ENCODE measurements at regions not wholly inside any gene's neighbourhood (a gene's known extent, or its start where the extent isn't known, plus 50 kb on each side); places are given as distances from the start of the nearest gene placed in this dataset.

DNA sequence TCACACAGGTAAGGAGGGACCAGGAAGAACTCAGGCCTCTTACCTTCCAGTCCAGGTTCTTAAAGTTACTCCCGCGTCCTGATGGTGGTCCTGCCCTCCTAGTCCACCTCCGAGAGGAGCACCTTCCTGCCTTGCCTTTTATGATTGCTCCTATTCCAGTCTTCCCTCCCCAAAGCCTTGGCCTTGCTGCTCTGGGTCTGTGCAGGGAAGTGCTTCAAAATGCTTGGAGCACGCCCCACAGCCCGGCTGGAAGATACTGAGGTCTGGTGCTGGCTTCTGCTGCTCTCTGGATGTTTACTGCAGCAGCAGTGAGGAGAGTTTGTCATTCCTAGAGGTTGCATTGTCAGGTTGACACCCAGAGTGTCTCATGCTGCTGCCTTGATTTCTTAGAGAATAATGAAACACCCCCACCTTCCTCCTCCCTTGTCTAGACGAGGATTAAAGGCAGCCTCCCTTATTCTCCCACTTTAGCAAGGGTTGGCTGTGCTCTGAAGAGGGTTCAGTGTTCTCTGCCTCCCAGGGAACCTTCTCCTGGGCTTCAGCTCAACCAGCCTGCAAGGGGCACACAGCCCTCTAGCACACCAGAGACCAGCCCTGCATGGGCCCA is 142.2 kb upstream of the CACNA1E start:
- DNase-seq, result no peak

DNA sequence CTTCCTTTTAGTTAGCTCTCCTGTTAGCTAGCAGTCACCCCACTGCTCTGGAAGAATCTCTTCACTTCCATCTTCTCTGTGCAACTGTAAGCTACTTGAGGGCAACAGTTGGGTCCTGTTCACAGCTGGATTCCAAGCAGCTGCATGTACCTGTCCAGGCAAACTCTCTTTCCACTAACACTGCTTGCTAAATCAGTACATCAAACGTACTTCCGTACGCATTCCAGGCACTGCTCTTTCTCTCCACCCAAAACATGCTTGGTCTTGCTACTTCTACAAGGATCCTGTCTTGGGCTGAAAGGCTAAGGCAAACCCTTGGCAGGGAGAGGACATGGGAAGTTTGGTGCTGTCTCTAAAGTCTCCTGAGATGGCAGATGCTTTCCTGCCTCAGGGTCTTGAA is 139.2 kb upstream of the CACNA1E start:
- DNase-seq, result no peak

DNA sequence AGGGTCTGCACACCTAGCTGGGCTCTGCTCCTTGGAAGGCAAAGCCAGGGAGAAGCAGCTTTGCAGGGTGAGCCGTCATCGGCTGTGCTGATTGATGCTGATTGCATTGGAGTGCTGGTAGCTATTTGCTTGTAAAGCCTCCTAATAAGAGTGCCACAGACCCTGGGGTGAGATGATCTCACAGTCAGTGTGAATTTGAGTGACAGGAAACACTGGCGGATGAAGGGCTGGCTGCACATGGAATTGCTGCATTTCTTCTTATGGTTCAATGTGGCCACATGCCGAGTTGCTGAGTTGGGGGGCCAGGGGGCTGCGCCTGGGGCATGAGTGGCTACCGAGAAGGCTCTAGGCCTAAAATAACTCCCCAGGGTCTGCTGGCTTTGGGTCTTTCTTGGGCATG is 138.2 kb upstream of the CACNA1E start:
- peak; percentile 33 for DNase-seq

DNA sequence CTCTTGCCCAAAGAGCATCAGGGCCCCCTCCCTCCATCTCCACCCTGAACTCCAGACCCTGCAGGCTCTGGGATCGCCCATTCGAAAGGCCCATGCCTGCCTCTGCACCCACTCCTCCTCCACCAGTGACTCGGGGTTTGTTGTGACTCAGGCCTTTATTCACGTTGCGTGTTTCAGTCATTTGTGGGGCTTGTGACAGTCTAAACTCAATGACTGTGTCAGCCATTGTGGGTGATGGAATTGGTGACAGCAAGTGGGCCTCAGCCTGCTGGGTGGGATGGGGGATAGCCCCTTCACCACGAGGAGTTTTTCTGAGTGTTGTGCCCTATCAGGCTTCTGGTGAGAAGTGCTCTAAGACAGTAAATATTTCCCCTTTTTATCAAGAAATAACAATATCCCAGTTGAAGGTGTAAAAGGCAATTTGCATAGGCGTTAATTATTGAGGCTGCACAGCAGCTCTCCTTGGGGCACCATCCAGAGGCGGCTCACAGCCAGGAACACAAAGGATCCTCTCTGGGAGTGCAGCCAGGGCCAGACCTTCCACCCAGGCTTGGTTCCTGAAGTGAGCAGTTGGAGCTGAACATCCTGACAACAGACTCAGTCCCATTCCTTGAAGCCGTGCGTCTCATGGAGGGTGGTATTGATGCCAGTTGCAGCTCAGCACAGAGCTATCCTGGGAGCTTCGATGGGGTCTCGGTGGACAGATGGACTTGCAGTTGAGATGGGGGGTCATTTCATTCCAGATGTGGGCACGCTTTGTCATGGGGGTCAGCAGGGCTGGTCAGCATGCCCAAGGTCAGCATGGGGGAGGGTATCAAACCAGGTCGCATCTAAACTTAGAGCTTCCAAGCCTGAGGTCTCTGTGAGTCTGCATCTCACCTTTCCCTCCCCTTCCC is 135.6 kb upstream of the CACNA1E start:
- DNase-seq, result no peak

DNA sequence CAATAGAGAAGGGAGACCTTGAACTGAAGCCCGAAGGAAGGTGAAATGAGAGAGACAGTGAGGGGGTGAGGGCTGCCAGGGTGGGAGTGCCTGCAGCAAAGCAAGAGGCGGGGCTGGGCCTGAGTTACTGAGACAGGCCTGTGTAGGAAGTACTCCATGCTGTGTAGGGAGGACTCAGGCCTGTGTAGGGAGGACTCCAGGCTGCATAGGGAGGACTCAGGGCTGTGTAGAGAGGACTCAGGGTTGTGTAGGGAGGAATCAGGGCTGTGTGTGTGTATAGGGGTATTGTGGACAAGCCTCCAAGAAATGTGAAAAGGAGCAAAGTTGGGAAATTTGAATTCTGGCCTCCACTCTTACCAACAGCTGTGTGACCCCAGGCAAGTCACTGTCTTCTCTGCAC is 133.8 kb upstream of the CACNA1E start:
- DNase-seq, result no peak

DNA sequence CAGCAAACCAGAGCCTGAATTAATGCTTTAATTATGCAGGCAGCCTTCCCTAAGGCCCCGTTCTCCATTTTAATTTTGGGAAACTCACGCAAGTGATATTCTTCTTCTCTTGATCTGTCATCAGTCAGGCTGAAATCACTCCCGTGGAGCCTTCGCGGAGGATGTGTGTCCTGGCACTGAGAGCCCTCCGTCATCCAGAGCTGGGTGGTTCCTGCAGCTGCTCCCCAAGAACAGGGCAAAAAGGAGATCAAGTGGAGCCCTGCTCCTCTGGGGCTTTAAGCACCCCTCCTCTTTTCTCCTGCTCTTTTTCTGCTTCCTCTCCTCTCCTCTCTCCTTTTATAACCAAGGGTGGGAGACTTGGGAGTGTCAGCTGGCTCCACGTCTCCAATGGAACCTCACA is 133.2 kb upstream of the CACNA1E start:
- no peak for DNase-seq

DNA sequence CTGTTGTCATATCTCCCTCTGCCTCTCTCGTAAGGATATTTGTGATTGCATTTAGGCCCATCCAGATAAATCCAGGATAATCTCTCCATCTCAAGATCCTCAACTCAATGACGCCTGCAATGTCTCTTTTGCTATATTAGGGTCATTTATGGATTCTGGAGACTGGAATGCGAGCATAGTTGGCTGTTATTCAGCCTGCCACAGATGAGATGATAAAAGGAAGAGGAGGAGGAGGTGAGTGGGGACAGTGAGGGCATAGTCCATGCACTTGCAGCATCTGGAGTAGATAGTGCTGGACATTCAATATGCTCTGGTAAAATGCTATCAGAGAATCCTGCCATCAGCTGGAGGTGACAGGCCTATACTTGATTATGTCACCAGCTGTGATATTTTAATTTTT is 131.6 kb upstream of the CACNA1E start:
- DNase-seq, result no peak

DNA sequence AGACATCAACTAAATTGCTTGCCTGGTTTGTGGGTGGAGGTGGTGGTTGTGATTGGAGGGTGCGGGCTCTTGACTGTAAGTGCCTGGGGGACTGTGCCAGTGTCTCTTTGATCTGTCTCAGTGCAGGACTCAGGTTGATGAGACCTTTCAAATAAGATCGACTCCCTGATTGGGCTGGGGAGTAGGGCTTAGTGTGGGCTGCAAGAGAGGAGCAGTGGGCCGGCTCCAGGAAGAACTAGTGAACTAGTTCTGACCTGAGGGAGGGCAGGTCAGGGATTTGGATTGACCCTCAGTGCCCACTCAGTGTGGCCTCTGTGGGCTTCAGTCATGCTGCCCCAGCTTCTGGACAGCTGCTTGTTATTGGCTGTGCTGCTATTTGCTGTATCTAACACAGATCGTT is 130.6 kb upstream of the CACNA1E start:
- no peak for DNase-seq

DNA sequence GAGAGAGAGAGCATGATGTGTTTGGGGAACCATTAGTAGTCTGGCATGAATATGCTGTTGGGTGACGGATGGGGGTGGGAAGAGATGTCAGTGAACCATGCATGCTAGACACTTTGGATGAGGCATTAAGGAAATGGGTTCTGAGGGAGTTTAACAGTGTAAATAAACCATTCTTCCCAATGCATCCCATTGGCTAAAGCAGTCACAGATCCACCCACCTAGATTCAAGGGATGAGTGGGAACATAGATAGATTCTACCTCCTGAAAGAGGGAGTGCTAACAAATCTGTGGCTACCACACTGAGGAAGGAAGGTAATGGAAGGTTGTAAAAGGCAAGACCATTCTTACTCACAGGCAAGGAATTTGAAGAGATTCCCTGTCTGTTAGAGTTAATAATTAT is 129.8 kb upstream of the CACNA1E start:
- no peak for DNase-seq

DNA sequence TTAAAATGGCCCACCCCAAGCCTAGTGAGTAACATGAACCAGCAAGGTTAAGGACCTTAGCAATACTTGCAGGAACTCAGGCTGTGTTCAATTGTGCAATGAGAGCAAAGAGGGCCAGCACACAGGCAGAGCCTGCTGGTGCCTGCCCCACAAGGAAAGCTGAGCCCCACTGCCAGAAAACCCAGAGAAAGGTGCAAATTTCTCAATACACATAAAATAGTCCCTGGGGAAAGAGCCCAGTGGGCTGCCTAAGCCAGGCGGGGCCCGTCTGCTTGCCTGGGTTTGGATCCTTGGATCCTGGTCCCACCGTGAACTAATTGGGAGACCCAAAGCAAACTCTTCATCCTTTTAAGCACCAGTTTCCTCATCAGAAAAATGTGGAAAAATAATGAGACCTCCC is 128.5 kb upstream of the CACNA1E start:
- DNase-seq, result no peak

DNA sequence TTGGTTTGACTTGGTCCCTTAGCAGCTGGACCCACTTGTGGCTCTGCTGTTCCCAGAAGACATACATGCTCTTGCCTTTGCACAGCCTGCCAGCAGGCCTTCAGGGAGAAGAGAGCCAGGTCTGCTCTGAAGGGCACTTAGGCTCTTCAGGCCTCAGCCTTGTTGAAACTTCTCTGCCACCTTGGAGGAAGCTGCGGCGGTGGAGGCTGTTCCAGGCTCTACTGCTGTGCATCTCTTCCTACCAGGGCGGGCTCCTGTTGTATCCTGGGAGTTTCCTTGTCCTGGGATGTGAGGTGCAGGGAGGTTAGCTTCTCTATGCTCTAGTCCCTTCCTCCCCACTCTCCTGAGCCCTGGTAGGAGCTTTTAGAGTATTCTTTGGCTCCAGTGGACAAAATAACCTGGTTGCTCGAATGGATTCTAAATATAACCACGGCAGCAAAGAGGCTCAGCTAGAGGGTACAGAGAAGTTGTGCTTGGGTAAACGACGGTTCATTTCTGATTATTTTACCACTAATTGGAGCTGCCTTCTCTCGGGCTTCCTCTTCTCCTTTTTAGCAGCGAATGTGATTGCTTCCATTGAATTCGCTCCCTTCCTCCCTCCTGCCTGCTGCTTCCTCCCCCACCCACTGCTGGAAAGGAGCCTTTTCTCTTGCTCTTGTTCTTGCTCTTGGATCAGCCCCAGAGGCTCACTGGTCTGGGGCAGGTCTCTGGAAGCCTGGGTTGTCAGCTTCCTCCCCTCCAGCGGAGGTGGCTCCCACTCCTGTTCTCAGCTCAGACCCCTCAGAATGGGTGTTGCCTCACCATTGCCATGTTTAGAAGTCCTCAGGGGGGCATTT is 126.6 kb upstream of the CACNA1E start:
- DNase-seq, result no peak

DNA sequence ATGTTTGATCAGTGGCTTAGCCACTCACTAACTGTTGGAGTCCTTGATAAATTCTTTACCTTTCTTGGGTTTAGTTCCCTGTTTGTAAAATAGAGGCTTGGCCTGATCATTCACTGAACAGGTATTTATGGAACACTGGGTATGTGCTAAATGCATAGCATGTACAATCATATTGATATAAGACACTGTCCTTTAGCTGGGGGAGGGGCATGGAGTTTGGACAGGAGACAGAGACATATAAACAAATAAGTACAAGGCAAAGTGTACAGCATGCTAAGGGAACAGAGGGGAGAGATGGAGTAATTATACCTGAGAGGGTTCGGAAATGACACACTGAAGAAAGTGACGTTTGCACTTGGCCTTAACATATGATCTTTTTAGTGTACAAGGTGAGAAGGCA is 124.3 kb upstream of the CACNA1E start:
- no peak for DNase-seq

DNA sequence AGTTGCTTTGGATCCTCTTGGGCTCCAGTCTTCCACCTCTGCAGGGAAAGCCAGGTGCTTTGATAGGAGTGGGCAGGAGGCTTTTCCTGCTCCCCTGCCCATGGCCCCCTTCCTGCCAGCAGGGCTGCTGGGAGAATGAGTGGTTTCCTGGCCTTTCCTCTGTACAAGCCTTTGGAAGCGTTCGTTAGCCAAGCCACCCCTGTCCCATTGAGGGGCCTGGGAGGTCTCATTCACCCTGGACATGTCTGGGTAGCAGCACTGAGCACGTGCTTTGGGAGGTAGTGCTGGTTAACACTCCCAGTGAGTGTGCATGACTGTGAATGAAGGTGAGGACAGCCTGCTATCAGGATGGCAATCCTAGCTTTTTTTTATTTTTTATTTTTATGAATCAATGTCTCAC is 118.5 kb upstream of the CACNA1E start:
- DNase-seq, result no peak

DNA sequence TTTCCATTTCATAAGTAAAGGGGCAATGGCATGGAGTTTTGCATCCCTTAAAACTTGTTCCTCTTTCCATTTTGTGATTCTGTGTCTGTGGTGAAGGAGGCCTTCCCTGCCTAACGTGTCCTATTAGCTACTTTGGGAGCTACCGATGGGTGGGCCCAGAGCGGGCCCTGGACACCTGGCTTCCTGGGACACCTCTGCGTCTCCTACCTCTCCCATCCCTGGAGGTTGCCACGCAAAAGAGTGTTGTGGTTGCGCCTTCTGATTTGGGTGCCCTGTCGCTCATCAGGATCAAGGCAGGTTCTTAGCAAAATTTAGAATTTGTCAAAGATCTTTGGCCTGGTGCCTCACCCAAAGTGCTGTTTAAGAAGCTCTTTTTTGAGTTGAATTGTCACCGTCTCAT is 116.4 kb upstream of the CACNA1E start:
- no peak for DNase-seq

DNA sequence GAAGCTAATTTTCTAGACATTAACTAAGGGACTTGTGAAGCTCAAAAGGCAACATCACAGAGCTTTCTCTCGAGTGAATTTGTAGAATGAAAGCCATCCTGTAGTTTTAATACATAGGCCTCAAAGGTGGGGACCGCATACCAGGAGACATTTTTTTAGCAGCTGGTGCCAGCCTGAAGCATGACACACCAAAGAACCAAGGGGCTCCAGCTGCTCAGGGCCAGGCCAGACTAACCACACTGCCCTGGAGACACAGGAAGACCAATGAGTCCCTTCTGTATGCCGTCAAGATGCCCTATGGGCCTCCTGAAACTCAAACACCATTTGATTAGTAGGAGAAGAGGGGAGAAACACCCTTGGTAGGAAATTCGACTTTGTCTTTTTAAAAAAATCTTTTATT is 113.9 kb upstream of the CACNA1E start:
- no peak for DNase-seq

DNA sequence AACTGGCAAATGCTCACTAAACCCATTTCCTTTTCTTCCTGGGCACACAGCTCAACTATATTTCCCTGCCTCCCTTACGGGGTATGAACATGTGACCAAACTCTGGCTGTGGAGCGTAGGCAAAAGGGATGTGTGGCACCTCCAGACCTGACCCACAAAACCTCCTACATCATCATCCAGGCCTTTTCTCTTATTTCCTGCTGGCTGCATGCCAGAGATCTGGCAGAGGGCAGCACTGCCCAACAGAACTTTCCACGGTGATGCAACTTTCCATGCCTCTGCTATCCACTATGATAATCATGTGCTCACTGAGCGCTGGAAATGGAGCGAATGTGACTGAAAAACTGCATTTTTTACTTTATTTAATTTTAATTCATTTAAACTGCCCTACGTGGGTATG is 99.6 kb upstream of the CACNA1E start:
- no peak for DNase-seq

DNA sequence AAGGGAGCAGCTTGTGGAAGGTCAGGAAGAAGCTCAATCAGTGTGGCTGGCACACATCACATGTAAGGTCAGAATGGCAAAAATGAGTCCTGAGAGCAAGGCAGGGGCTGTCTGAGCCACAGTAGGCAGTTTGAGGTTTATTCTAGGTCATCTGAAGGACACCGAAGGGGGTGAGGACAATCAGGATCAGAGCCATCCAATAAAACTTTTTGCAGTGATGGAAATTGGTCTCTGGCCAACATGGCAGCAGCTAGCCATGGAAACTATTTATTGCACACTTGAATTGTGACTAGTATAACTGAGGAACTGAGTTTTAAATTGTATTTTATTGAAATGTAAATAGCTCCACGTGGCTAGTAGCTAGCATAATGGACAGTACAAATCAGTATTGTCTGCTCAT is 97.0 kb upstream of the CACNA1E start:
- DNase-seq, result no peak

DNA sequence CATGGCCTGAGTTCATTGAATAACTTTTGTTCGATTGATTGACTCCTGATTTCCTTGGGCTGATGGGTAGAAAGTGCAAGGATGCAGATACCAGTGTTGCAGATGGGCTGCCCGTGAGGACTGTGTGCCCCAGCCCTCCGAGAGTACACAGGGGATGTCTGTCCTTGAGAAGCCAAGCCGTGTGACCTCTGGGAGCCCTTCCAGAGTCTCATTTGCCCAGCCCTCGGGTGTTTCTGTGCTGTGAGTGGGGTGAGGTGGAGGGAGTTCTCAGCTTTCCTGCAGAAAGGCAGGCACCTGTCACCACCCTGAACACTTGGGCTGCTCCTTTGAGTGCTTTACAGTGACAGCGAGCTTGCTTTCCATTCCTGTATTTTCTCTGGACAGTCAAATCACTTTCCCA is 96.4 kb upstream of the CACNA1E start:
- DNase-seq, result no peak

DNA sequence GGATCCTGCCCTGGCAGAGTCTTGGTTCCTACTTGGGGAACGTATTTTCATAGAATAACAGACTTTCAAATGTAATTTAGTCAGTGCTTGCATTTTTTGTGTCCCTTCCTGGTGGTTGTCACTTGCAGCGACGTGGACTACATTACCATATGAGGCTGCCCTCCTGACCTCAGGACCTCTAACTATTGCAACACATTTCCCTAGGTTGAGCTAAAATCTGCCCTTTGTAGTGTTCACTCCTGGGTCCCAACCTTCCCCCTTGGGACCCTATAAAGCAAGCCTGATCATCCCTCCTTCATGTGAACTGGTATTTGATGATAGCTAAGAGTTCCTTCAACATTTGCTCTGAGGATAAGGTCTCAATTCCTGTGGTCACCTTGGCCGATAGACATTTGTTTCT is 95.6 kb upstream of the CACNA1E start:
- DNase-seq, result no peak

DNA sequence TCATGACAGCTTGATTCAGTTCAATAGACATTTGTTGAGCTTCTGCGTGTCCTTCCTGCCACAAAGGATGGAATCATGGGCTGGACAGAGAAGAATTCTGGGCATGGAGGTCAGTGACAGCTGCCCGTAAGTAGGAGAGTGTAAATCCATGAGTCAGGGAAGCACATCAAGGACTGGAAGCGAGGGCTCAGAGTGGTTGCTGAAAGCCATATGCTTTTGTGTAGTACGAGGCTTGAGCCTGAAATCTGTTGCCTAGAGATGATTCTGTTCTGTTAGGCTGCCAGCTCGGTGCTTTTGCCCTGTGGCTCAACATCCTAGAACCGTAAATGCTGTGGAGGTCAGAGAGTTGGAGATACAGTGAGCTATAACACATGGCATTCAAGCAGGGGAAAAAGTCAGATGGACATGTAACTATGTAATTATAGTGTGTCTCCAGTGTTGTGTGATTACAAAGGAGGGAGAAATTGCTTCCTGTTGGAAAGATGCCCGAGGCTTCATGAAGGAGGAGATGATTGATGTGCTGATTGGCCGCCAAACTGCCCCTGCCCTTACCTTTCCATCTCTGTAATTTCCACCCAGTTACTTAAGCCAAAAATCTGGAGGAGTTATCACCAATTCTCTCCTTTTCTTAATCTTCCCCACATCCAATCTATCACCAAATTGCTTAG is 92.8 kb upstream of the CACNA1E start:
- no peak for DNase-seq

DNA sequence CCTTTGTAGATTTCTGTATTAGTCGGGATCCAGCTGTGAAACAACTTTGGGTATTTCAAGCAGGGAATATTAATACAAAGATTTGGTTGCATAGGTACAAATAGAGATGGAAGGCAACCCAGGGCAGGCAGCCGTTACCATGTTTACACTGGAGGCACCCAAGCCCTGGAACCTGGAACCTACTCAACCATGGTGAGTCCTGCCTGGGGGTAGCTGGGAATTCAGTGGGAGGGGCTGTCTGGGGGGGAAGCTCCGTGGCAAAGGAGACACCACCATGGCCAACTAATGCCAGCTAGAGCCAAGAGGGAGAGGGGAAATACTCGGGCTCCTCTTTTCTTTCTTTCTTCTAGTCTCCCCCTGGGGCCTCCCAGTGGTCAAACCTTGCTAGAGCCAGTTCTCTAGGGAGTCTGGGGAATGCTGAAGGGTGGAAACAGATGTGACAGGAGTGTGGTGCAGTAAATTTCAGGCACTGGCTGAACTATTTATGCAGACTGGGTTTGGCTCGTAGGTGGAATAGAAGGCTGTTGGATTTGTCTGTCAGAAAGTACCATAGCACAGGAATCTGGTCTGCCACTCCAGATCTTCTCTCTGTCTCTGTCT is 91.9 kb upstream of the CACNA1E start:
- DNase-seq, result no peak

DNA sequence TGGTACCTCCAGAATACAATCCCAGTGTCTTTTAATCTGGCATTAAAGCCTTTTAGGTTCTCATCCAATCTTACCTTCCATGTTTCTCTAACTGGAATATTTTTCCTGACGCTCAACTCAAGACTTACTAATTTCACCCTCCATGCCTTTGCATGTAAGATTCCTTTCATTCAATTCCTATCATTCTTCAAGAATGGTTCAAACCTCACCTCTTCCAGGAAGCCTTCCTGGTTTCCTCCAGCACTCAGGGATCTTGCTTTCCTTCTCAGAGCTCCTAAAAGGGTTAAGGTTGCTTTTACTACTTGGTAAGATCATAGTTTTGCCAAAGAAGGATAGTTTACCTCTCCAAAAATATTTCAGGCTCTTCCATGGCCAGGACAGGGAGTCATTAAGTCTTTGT is 91.2 kb upstream of the CACNA1E start:
- DNase-seq, result no peak
